Ishikawa (cell line): ENCODE measurements at regions not wholly inside any gene's neighbourhood (a gene's known extent, or its start where the extent isn't known, plus 50 kb on each side); places are given as distances from the start of the nearest gene placed in this dataset.

Source experiments
- EP300 ChIP-seq: IDR thresholded peaks from 2 replicates; pipeline ENCODE4 v1.6.1; 2012; ENCODE audit warnings: borderline replicate concordance
- MAX ChIP-seq: IDR thresholded peaks from 2 replicates; pipeline ENCODE4 v1.6.1; 2012
- RAD21 ChIP-seq: IDR thresholded peaks from 2 replicates; pipeline ENCODE4 v1.6.1; 2012; ENCODE audit warnings: low read depth
- TAF1 ChIP-seq: IDR thresholded peaks from 2 replicates; pipeline ENCODE4 v1.6.1; 2012; ENCODE audit warnings: low read depth, mild to moderate bottlenecking
- TEAD4 ChIP-seq: IDR thresholded peaks from 2 replicates; pipeline ENCODE4 v1.6.1; 2012
- YY1 ChIP-seq: IDR thresholded peaks from 2 replicates; pipeline ENCODE4 v1.6.1; 2012; ENCODE audit warnings: low read depth
- ZBTB7A ChIP-seq: IDR thresholded peaks from 2 replicates; pipeline ENCODE4 v1.6.1; 2012; ENCODE audit warnings: low read depth
- TF ChIP-seq, protein P1 (sequence below): IDR thresholded peaks from 2 replicates; pipeline ENCODE4 v1.6.1; 2012; ENCODE audit warnings: low read depth, mild to moderate bottlenecking

- no peak for TF ChIP-seq YY1
- no peak for TF ChIP-seq TAF1
- no peak for TF ChIP-seq EP300
- TF ChIP-seq, protein P1, sequence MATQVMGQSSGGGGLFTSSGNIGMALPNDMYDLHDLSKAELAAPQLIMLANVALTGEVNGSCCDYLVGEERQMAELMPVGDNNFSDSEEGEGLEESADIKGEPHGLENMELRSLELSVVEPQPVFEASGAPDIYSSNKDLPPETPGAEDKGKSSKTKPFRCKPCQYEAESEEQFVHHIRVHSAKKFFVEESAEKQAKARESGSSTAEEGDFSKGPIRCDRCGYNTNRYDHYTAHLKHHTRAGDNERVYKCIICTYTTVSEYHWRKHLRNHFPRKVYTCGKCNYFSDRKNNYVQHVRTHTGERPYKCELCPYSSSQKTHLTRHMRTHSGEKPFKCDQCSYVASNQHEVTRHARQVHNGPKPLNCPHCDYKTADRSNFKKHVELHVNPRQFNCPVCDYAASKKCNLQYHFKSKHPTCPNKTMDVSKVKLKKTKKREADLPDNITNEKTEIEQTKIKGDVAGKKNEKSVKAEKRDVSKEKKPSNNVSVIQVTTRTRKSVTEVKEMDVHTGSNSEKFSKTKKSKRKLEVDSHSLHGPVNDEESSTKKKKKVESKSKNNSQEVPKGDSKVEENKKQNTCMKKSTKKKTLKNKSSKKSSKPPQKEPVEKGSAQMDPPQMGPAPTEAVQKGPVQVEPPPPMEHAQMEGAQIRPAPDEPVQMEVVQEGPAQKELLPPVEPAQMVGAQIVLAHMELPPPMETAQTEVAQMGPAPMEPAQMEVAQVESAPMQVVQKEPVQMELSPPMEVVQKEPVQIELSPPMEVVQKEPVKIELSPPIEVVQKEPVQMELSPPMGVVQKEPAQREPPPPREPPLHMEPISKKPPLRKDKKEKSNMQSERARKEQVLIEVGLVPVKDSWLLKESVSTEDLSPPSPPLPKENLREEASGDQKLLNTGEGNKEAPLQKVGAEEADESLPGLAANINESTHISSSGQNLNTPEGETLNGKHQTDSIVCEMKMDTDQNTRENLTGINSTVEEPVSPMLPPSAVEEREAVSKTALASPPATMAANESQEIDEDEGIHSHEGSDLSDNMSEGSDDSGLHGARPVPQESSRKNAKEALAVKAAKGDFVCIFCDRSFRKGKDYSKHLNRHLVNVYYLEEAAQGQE: no peak
- no peak for TF ChIP-seq ZBTB7A
- no peak for TF ChIP-seq MAX
- no peak for TF ChIP-seq RAD21
- TF ChIP-seq TEAD4: no peak
Measured at GRCh38 chr2:58788402-58788801, 547.3 kb upstream of the FANCL start.
